RWPE2 (cell line): ENCODE measurements at regions not wholly inside any gene's neighbourhood (a gene's known extent, or its start where the extent isn't known, plus 50 kb on each side); places are given as distances from the start of the nearest gene placed in this dataset.

Source experiments
- ATAC-seq: fragments of 200-7000 bp; cut with Tn5 transposase; 3 replicates; pipeline ENCODE4 v1.9.1; 2021; ENCODE audit warnings: low read depth
- DNase-seq: peaks from one replicate; pipeline ENCODE4 v3.0.0-alpha.2; 2020; ENCODE audit warnings: low spot score
- H3K27ac ChIP-seq: fragments of 450-650 bp; 2 replicates; pipeline ENCODE4 v1.5.1; 2017; ENCODE audit warnings: mild to moderate bottlenecking; ENCODE audit not compliant: poor library complexity, severe bottlenecking
- H3K27me3 ChIP-seq: fragments of 250-450 bp; sonication (Bioruptor Pico); 2 replicates; pipeline ENCODE4 v1.5.1; 2021; ENCODE audit warnings: mild to moderate bottlenecking, moderate library complexity; ENCODE audit not compliant: insufficient read depth, poor library complexity, severe bottlenecking
- H3K36me3 ChIP-seq: fragments of 250-450 bp; sonication (Bioruptor Pico); 2 replicates; pipeline ENCODE4 v1.5.1; 2020; ENCODE audit warnings: low read depth, mild to moderate bottlenecking, moderate library complexity
- H3K4me1 ChIP-seq: fragments of 250-450 bp; sonication (Bioruptor Pico); 2 replicates; pipeline ENCODE4 v1.5.1; 2021; ENCODE audit warnings: mild to moderate bottlenecking, moderate library complexity; ENCODE audit not compliant: insufficient read depth, poor library complexity, severe bottlenecking
- H3K4me3 ChIP-seq: fragments of 250-450 bp; sonication (Bioruptor Pico); 2 replicates; pipeline ENCODE4 v1.5.1; 2021; ENCODE audit warnings: mild to moderate bottlenecking, moderate library complexity; ENCODE audit not compliant: severe bottlenecking
- H3K9me3 ChIP-seq: fragments of 250-450 bp; sonication (Bioruptor Pico); 2 replicates; pipeline ENCODE4 v1.5.1; 2021; ENCODE audit warnings: mild to moderate bottlenecking, moderate library complexity; ENCODE audit not compliant: severe bottlenecking
- TF ChIP-seq, protein P1 (sequence below): fragments of 450-650 bp; IDR thresholded peaks from one replicate; pipeline ENCODE4 v1.5.1; 2017; ENCODE audit warnings: mild to moderate bottlenecking, moderate library complexity; ENCODE audit not compliant: poor library complexity, severe bottlenecking

DNA sequence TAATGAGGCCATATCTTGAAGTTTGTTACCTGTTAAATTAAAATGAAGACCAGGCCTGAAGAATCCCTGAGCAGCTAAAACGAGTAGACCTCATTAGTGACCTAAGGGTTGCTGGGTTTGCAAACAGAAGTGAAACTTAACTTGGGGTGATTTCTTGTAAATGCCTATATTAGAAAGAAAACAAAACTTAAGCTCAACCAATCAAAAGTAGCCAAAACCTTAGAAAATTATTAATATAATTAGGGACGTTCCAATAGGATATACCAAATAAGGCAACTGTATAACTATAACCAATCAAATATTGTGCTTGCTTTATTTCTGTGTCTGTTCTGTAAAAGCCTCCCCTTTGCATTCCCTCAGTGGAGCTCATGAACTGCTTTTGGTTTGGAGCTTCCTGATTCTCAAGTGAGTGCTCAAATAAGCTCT, 137.9 kb upstream of the VRK2 start:
- Histone ChIP-seq H3K27me3 (no peaks in the 10 kb centered on the region), H3K9me3 (no peaks in the 10 kb centered on the region), H3K4me1 (no peaks in the 10 kb centered on the region), H3K36me3 (no peaks in the 10 kb centered on the region), H3K27ac (no peak overlapping the region), H3K4me3 (no peak overlapping the region)
- DNase-seq (no peak), ATAC-seq (no peak)
- TF ChIP-seq, protein P1, sequence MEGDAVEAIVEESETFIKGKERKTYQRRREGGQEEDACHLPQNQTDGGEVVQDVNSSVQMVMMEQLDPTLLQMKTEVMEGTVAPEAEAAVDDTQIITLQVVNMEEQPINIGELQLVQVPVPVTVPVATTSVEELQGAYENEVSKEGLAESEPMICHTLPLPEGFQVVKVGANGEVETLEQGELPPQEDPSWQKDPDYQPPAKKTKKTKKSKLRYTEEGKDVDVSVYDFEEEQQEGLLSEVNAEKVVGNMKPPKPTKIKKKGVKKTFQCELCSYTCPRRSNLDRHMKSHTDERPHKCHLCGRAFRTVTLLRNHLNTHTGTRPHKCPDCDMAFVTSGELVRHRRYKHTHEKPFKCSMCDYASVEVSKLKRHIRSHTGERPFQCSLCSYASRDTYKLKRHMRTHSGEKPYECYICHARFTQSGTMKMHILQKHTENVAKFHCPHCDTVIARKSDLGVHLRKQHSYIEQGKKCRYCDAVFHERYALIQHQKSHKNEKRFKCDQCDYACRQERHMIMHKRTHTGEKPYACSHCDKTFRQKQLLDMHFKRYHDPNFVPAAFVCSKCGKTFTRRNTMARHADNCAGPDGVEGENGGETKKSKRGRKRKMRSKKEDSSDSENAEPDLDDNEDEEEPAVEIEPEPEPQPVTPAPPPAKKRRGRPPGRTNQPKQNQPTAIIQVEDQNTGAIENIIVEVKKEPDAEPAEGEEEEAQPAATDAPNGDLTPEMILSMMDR, result no peak

DNA sequence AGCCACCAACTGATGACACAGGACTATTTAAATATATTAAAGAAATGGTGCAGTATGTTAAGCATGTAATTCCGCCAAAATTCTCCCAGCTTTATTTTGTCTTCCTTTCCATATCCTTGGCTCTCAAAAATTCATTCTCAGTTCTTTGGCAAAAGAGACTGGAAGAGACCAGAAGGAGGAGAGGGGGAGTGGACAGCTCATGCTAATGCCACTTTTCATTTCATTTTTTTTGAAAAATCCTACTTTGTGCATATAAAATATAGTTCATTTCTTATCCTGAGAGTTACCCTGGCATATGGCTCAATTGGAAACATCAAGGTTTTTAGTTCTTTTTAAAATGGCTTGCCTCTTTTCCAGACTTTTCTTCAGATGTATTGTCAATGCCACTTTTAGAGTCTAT, 128.5 kb upstream of the VRK2 start:
- Histone ChIP-seq H3K9me3 (no peaks in the 10 kb centered on the region), H3K4me1 (no peaks in the 10 kb centered on the region), H3K27me3 (no peaks in the 10 kb centered on the region), H3K36me3 (no peaks in the 10 kb centered on the region), H3K27ac (no peak overlapping the region), H3K4me3 (no peak overlapping the region)
- no peak for ATAC-seq
- TF ChIP-seq, protein P1, result no peak
- no peak for DNase-seq

DNA sequence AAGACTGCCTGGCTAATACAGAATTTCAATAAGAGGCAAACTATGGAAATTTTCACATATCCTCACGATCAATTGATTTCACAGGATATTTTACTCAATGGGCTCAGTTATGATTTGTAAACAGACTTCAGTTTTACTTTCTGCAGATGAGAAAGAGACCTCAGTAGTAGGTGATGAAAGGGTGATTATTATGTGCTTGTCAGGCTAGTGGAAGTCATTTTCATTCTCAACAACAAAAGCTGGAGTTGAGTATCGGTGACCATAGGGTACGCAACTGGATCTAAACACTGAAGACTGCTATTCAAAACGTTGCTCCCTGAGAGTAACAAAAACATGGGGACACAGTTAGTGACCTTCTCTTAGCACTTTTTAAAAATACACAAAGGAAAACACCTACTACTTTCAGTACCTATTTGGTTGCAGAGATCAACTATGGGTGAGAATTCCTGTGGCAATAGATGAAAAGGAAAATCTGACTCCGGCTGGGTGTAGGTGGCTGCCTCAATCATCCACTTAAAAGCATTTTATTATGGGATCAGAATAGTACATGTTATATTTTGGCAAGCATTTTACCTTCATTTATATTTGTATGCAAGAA, 126.2 kb upstream of the VRK2 start:
- TF ChIP-seq, protein P1, result no peak
- H3K9me3 ChIP-seq, result no peaks in the 10 kb centered on the region
- H3K27ac ChIP-seq, result no peak overlapping the region
- no peaks in the 10 kb centered on the region for H3K4me1 ChIP-seq
- ATAC-seq, result no peak
- no peak for DNase-seq
- H3K27me3 ChIP-seq, result no peaks in the 10 kb centered on the region
- no peaks in the 10 kb centered on the region for H3K36me3 ChIP-seq
- H3K4me3 ChIP-seq, result no peak overlapping the region

DNA sequence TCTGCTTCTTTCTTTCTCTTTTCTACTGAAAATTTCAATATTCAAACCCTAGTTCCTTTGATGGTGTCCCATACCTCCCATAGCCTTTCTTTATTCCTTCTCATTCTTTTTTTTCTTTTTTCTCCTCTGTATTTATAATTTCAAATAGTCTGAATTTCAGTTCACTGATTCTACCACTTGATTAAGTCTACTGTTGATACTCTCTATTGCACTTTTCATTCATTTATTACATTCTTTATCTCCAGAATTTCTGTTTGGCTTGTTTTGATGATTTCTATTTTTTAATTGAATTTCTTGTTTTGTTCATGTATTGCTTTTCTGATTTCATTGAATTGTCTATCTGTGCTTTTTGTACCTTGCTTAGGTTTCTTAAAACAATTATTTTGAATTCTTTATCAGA, 111.9 kb upstream of the VRK2 start:
- no peak overlapping the region for H3K27ac ChIP-seq
- H3K27me3 ChIP-seq, result no peaks in the 10 kb centered on the region
- TF ChIP-seq, protein P1, result no peak
- ATAC-seq (no peak), DNase-seq (no peak)
- H3K9me3 ChIP-seq, result peaks cover 6% of the 10 kb centered on the region
- H3K36me3 ChIP-seq, result no peaks in the 10 kb centered on the region
- H3K4me1 ChIP-seq, result no peaks in the 10 kb centered on the region
- H3K4me3 ChIP-seq, result no peak overlapping the region

DNA sequence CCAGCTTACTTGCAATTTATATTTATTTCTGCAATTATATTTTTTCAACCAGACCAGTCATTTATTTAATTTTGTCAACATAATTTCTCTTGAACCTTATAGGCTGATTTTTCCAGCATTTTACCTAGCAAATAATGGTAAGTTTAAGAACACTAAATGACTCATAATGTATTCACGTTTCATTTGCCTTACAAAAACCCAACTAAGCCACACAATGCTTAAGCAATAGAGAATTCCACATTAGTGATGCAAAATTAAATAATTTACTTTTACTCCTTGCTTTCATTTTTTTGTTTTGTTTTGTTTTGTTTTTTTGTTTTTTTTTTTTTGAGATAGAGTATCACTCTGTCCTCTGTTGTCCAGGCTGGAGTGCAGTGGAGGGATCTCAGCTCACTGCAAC, 110.4 kb upstream of the VRK2 start:
- TF ChIP-seq, protein P1, result no peak
- Histone ChIP-seq H3K27me3 (no peaks in the 10 kb centered on the region), H3K4me3 (no peak overlapping the region), H3K36me3 (no peaks in the 10 kb centered on the region), H3K4me1 (no peaks in the 10 kb centered on the region), H3K27ac (no peak overlapping the region), H3K9me3 (peaks cover 6% of the 10 kb centered on the region)
- no peak for DNase-seq
- no peak for ATAC-seq
